WTC11 (cell line): ENCODE measurements at regions not wholly inside any gene's neighbourhood (a gene's known extent, or its start where the extent isn't known, plus 50 kb on each side); places are given as distances from the start of the nearest gene placed in this dataset.

Experiments
- ATAC-seq: fragments of 200-7000 bp; cut with Tn5 transposase; 2 replicates; pipeline ENCODE4 v1.10.0; 2021; ENCODE audit warnings: mild to moderate bottlenecking, moderate library complexity
- CTCF ChIA-PET: fragments of 300-600 bp; sonication (Branson Sonifier 250); formaldehyde crosslinking; loops from one replicate; lab custom pipeline; 2021; ENCODE audit warnings: antibody characterized with exemption; lab: Charles Lee
- POLR2A ChIA-PET: fragments of 350-600 bp; sonication (Branson Sonifier 250); formaldehyde crosslinking; loops from one replicate; lab custom pipeline; 2021; ENCODE audit warnings: antibody characterized with exemption; lab: Charles Lee
- DNase-seq: peaks from one replicate; pipeline ENCODE4 v3.0.0; 2021; ENCODE audit warnings: low spot score
- H3K27ac Mint-ChIP-seq: 2 replicates; pipeline ENCODE4 v1.8.0; 2021; ENCODE audit warnings: mixed read lengths
- H3K27me3 Mint-ChIP-seq: 2 replicates; pipeline ENCODE4 v1.8.0; 2021; ENCODE audit warnings: low read depth, mild to moderate bottlenecking, moderate library complexity, mixed read lengths
- H3K36me3 Mint-ChIP-seq: 2 replicates; pipeline ENCODE4 v1.8.0; 2021; ENCODE audit warnings: mixed read lengths
- H3K4me1 Mint-ChIP-seq: 2 replicates; pipeline ENCODE4 v1.8.0; 2022; ENCODE audit warnings: mixed read lengths
- H3K4me3 Mint-ChIP-seq: 2 replicates; pipeline ENCODE4 v1.8.0; 2021; ENCODE audit warnings: mild to moderate bottlenecking, moderate library complexity, mixed read lengths
- H3K9me3 Mint-ChIP-seq: 2 replicates; pipeline ENCODE4 v1.8.0; 2021; ENCODE audit warnings: mixed read lengths
- ARID4B ChIP-seq: sonication (generic); formaldehyde crosslinking; IDR thresholded peaks from 2 replicates; pipeline ENCODE4 v1.8.0; 2023; ENCODE audit warnings: missing genetic modification reagents, mild to moderate bottlenecking, borderline replicate concordance
- CBFB ChIP-seq: sonication (generic); formaldehyde crosslinking; IDR thresholded peaks from 2 replicates; pipeline ENCODE4 v1.8.1; 2022; ENCODE audit warnings: mild to moderate bottlenecking, low read depth, missing genetic modification reagents
- GABPB1 ChIP-seq: sonication (generic); formaldehyde crosslinking; IDR thresholded peaks from 2 replicates; pipeline ENCODE4 v1.8.1; 2023; ENCODE audit warnings: mild to moderate bottlenecking, missing genetic modification reagents
- HMGA2 ChIP-seq: fragments of 250-450 bp; sonication (Bioruptor Pico); IDR thresholded peaks from 2 replicates; pipeline ENCODE4 v1.4.0; 2021; ENCODE audit warnings: mild to moderate bottlenecking, moderate library complexity
- HMGXB4 ChIP-seq: sonication (generic); formaldehyde crosslinking; IDR thresholded peaks from 2 replicates; pipeline ENCODE4 v1.8.1; 2023; ENCODE audit warnings: mild to moderate bottlenecking, moderate library complexity, missing genetic modification reagents
- JAZF1 ChIP-seq: fragments of 250-450 bp; sonication (Bioruptor Pico); IDR thresholded peaks from 2 replicates; pipeline ENCODE4 v1.9.0; 2021; ENCODE audit warnings: moderate library complexity, mild to moderate bottlenecking, inconsistent platforms
- PREB ChIP-seq: sonication (generic); formaldehyde crosslinking; IDR thresholded peaks from 2 replicates; pipeline ENCODE4 v1.8.1; 2022; ENCODE audit warnings: mild to moderate bottlenecking, missing genetic modification reagents, moderate library complexity, borderline replicate concordance
- SOX15 ChIP-seq: fragments of 250-450 bp; sonication (Bioruptor Pico); IDR thresholded peaks from 2 replicates; pipeline ENCODE4 v1.9.0; 2021; ENCODE audit warnings: mild to moderate bottlenecking
- ZMAT4 ChIP-seq: fragments of 250-450 bp; sonication (Bioruptor Pico); IDR thresholded peaks from 2 replicates; pipeline ENCODE4 v1.9.0; 2021; ENCODE audit warnings: mild to moderate bottlenecking
- ZNF232 ChIP-seq: sonication (generic); formaldehyde crosslinking; IDR thresholded peaks from 2 replicates; pipeline ENCODE4 v1.8.0; 2022; ENCODE audit warnings: mild to moderate bottlenecking, missing genetic modification reagents
- ZNF281 ChIP-seq: sonication (generic); formaldehyde crosslinking; IDR thresholded peaks from 2 replicates; pipeline ENCODE4 v1.8.0; 2023; ENCODE audit warnings: mild to moderate bottlenecking, missing genetic modification reagents
- ZNF423 ChIP-seq: fragments of 250-450 bp; sonication (Bioruptor Pico); IDR thresholded peaks from 2 replicates; pipeline ENCODE4 v2.1.2; 2022; ENCODE audit warnings: mild to moderate bottlenecking, moderate library complexity
- ZNF512 ChIP-seq: sonication (generic); formaldehyde crosslinking; IDR thresholded peaks from 2 replicates; pipeline ENCODE4 v1.8.1; 2022; ENCODE audit warnings: missing genetic modification reagents, borderline replicate concordance

- TF ChIP-seq ZNF281 (CRISPR knock-in tag) (no peak), PREB (CRISPR knock-in tag) (no peak), ZNF512 (CRISPR knock-in tag) (no peak), JAZF1 (CRISPR knock-in tag) (no peak), SOX15 (CRISPR knock-in tag) (no peak)
Observed at GRCh38 chr12:88693837-88694445, 113.7 kb upstream of the KITLG start (continued).

GRCh38 chr12:88691811-88692210, 111.5 kb upstream of the KITLG start:
- no peaks in the 10 kb centered on the region; the same call in none of the 2 replicates for H3K27me3 Mint-ChIP-seq
- no peak overlapping the region for H3K27ac Mint-ChIP-seq
- H3K9me3 Mint-ChIP-seq: peaks cover 37% of the 10 kb centered on the region
- ChIA-PET POLR2A (no interaction called here), CTCF (no interaction called here)
- no peaks in the 10 kb centered on the region; the same call in 1 of the 2 replicates for H3K4me1 Mint-ChIP-seq
- DNase-seq (no peak), ATAC-seq (no peak)
- no peak overlapping the region for H3K4me3 Mint-ChIP-seq
- peaks cover 25% of the 10 kb centered on the region for H3K36me3 Mint-ChIP-seq
- no peak for TF ChIP-seq GABPB1 (CRISPR knock-in tag)
- TF ChIP-seq SOX15 (CRISPR knock-in tag): no peak
- no peak for TF ChIP-seq HMGXB4
- no peak for TF ChIP-seq CBFB
- TF ChIP-seq HMGA2 (CRISPR knock-in tag): no peak
- no peak for TF ChIP-seq ZNF423 (CRISPR knock-in tag)
- no peak for TF ChIP-seq ARID4B
- no peak for TF ChIP-seq ZNF232 (CRISPR knock-in tag)
- no peak for TF ChIP-seq ZMAT4 (CRISPR knock-in tag)
